Lower leg skin (tissue), 3 donors: ENCODE measurements at regions not wholly inside any gene's neighbourhood (a gene's known extent, or its start where the extent isn't known, plus 50 kb on each side); places are given as distances from the start of the nearest gene placed in this dataset.

ENCODE experiments used
- POLR2A ChIP-seq, 2 donors: fragments of 450-650 bp; IDR thresholded peaks; one replicate each; pipeline ENCODE4 v1.6.1; 2016 to 2017; ENCODE audit warnings: antibody characterized with exemption in 2 of 2, mild to moderate bottlenecking in 1 of 2, moderate library complexity in 1 of 2
- TF ChIP-seq, protein P1 (sequence below), 3 donors: fragments of 450-650 bp; IDR thresholded peaks; one replicate each; pipeline ENCODE4 v1.5.1; 2016; ENCODE audit warnings: antibody characterized with exemption in 3 of 3, mild to moderate bottlenecking in 3 of 3, moderate library complexity in 2 of 3

- TF ChIP-seq, protein P1, sequence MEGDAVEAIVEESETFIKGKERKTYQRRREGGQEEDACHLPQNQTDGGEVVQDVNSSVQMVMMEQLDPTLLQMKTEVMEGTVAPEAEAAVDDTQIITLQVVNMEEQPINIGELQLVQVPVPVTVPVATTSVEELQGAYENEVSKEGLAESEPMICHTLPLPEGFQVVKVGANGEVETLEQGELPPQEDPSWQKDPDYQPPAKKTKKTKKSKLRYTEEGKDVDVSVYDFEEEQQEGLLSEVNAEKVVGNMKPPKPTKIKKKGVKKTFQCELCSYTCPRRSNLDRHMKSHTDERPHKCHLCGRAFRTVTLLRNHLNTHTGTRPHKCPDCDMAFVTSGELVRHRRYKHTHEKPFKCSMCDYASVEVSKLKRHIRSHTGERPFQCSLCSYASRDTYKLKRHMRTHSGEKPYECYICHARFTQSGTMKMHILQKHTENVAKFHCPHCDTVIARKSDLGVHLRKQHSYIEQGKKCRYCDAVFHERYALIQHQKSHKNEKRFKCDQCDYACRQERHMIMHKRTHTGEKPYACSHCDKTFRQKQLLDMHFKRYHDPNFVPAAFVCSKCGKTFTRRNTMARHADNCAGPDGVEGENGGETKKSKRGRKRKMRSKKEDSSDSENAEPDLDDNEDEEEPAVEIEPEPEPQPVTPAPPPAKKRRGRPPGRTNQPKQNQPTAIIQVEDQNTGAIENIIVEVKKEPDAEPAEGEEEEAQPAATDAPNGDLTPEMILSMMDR (IDR thresholded peaks at IDR 0.05): no peak
- no peak for TF ChIP-seq POLR2A (IDR thresholded peaks at IDR 0.05)
These were observed 746.6 kb downstream of the TAF11L14 start for GRCh38 chr5:18380729-18381362.
